Smooth muscle cell (in vitro differentiated cells): ENCODE measurements at regions not wholly inside any gene's neighbourhood (a gene's known extent, or its start where the extent isn't known, plus 50 kb on each side); places are given as distances from the start of the nearest gene placed in this dataset.

Source experiments
- DNase-seq: peaks from one replicate; lab custom pipeline; 2025; ENCODE audit not compliant: unreplicated experiment; lab: John Stamatoyannopoulos, UW
- H2AFZ ChIP-seq: fragments of 200-600 bp; sonication (generic); 2 replicates; pipeline ENCODE4 v1.6.0; 2016; ENCODE audit warnings: antibody characterized with exemption, low read depth, mild to moderate bottlenecking
- H3F3A ChIP-seq: fragments of 200-600 bp; sonication (generic); 2 replicates; pipeline ENCODE4 v1.6.0; 2017; ENCODE audit warnings: antibody characterized with exemption, low read depth
- H3K27ac ChIP-seq: fragments of 200-600 bp; sonication (generic); 2 replicates; pipeline ENCODE4 v1.5.1; 2016; ENCODE audit warnings: low read depth, mild to moderate bottlenecking
- H3K27me3 ChIP-seq: fragments of 200-600 bp; sonication (generic); 2 replicates; pipeline ENCODE4 v1.6.1; 2016; ENCODE audit warnings: low read depth, mild to moderate bottlenecking
- H3K36me3 ChIP-seq: fragments of 200-600 bp; sonication (generic); 2 replicates; pipeline ENCODE4 v1.5.1; 2016; ENCODE audit warnings: low read depth
- H3K4me1 ChIP-seq: fragments of 200-600 bp; sonication (generic); 2 replicates; pipeline ENCODE4 v1.5.1; 2016; ENCODE audit warnings: low read depth
- H3K4me2 ChIP-seq: fragments of 200-600 bp; sonication (generic); 2 replicates; pipeline ENCODE4 v1.6.0; 2016; ENCODE audit warnings: mild to moderate bottlenecking
- H3K4me3 ChIP-seq: fragments of 200-600 bp; sonication (generic); 2 replicates; pipeline ENCODE4 v1.5.1; 2016; ENCODE audit warnings: mild to moderate bottlenecking
- H3K79me2 ChIP-seq: fragments of 200-600 bp; sonication (generic); 2 replicates; pipeline ENCODE4 v1.6.0; 2016; ENCODE audit warnings: low read depth, mild to moderate bottlenecking
- H3K9ac ChIP-seq: fragments of 200-600 bp; sonication (generic); 2 replicates; pipeline ENCODE4 v1.6.0; 2016; ENCODE audit warnings: low read depth
- H3K9me3 ChIP-seq: fragments of 200-600 bp; sonication (generic); replicated peaks from 2 replicates; pipeline ENCODE4 v1.5.1; 2016; ENCODE audit warnings: low read depth
- H4K20me1 ChIP-seq: fragments of 200-600 bp; sonication (generic); 2 replicates; pipeline ENCODE4 v1.6.0; 2016; ENCODE audit warnings: low read depth
- CTCF ChIP-seq: fragments of 200-600 bp; sonication (generic); IDR thresholded peaks from 2 replicates; pipeline ENCODE4 v1.5.1; 2017; ENCODE audit warnings: borderline replicate concordance, mild to moderate bottlenecking, antibody characterized with exemption; ENCODE audit not compliant: insufficient read depth, poor library complexity, severe bottlenecking
- WGBS: methylation state at CpG from one replicate; pipeline ENCODE4 v1.1.7; 2016; ENCODE audit warnings: low lambda C conversion rate; 5-methylcytosine and 5-hydroxymethylcytosine counted together

GRCh38 chr16:62913924-62914323 is 877.7 kb upstream of the CDH8 start:
- no peak overlapping the region for H3K9ac ChIP-seq
- H3K27ac ChIP-seq = no peak overlapping the region
- no peak overlapping the region for H3K4me3 ChIP-seq
- no peak for TF ChIP-seq CTCF
- no peaks in the 10 kb centered on the region for H3F3A ChIP-seq
- no peak overlapping the region for H2AFZ ChIP-seq
- H3K9me3 ChIP-seq = no peaks in the 10 kb centered on the region
- no peak overlapping the region for H3K4me2 ChIP-seq
- no peaks in the 10 kb centered on the region for H3K4me1 ChIP-seq
- DNase-seq = no peak
- no peaks in the 10 kb centered on the region for H3K79me2 ChIP-seq
- no peaks in the 10 kb centered on the region for H3K36me3 ChIP-seq
- no peaks in the 10 kb centered on the region for H3K27me3 ChIP-seq
- H4K20me1 ChIP-seq = no peaks in the 10 kb centered on the region

GRCh38 chr16:62913333-62913732 is 877.1 kb upstream of the CDH8 start:
- DNase-seq = no peak
- WGBS = 93% methylated on average over 2 of the region's 2 CpGs

GRCh38 chr16:62909597-62909996 is 873.4 kb upstream of the CDH8 start:
- Histone ChIP-seq H2AFZ (no peak overlapping the region), H3K27me3 (no peaks in the 10 kb centered on the region), H3K4me1 (no peaks in the 10 kb centered on the region), H3F3A (no peaks in the 10 kb centered on the region), H3K9ac (no peak overlapping the region), H4K20me1 (no peaks in the 10 kb centered on the region), H3K36me3 (no peaks in the 10 kb centered on the region), H3K4me2 (no peak overlapping the region), H3K4me3 (no peak overlapping the region), H3K79me2 (no peaks in the 10 kb centered on the region), H3K27ac (no peak overlapping the region), H3K9me3 (no peaks in the 10 kb centered on the region)
- no peak for DNase-seq
- TF ChIP-seq CTCF = no peak
- 89% methylated on average over 3 of the region's 3 CpGs for WGBS

More at GRCh38 chr16:62913333-62913732, 877.1 kb upstream of the CDH8 start:
- no peaks in the 10 kb centered on the region for H4K20me1 ChIP-seq
- H2AFZ ChIP-seq = no peak overlapping the region
- no peaks in the 10 kb centered on the region for H3K4me1 ChIP-seq
- no peaks in the 10 kb centered on the region for H3F3A ChIP-seq
- TF ChIP-seq CTCF = no peak
- H3K27ac ChIP-seq = no peak overlapping the region
- H3K4me2 ChIP-seq = no peak overlapping the region
- no peaks in the 10 kb centered on the region for H3K79me2 ChIP-seq
- H3K27me3 ChIP-seq = no peaks in the 10 kb centered on the region
- H3K4me3 ChIP-seq = no peak overlapping the region
- no peak overlapping the region for H3K9ac ChIP-seq
- no peaks in the 10 kb centered on the region for H3K36me3 ChIP-seq
- no peaks in the 10 kb centered on the region for H3K9me3 ChIP-seq

- no peaks in the 10 kb centered on the region for H3K4me1 ChIP-seq
- no peaks in the 10 kb centered on the region for H3K27me3 ChIP-seq
- no peak for TF ChIP-seq CTCF
- no peaks in the 10 kb centered on the region for H3K79me2 ChIP-seq
- H3K36me3 ChIP-seq = no peaks in the 10 kb centered on the region
- H3K27ac ChIP-seq = no peak overlapping the region
- 95% methylated on average over 1 of the region's 1 CpG for WGBS
- H4K20me1 ChIP-seq = no peaks in the 10 kb centered on the region
- no peaks in the 10 kb centered on the region for H3F3A ChIP-seq
- no peak for DNase-seq
- no peak overlapping the region for H2AFZ ChIP-seq
- no peak overlapping the region for H3K4me2 ChIP-seq
- no peak overlapping the region for H3K9ac ChIP-seq
- H3K9me3 ChIP-seq = no peaks in the 10 kb centered on the region
- H3K4me3 ChIP-seq = no peak overlapping the region
Observed at GRCh38 chr16:62907562-62907961, 871.3 kb upstream of the CDH8 start.
